ENCODE measurements at regions not wholly inside any gene's neighbourhood (a gene's known extent, or its start where the extent isn't known, plus 50 kb on each side); places are given as distances from the start of the nearest gene placed in this dataset.

DNA sequence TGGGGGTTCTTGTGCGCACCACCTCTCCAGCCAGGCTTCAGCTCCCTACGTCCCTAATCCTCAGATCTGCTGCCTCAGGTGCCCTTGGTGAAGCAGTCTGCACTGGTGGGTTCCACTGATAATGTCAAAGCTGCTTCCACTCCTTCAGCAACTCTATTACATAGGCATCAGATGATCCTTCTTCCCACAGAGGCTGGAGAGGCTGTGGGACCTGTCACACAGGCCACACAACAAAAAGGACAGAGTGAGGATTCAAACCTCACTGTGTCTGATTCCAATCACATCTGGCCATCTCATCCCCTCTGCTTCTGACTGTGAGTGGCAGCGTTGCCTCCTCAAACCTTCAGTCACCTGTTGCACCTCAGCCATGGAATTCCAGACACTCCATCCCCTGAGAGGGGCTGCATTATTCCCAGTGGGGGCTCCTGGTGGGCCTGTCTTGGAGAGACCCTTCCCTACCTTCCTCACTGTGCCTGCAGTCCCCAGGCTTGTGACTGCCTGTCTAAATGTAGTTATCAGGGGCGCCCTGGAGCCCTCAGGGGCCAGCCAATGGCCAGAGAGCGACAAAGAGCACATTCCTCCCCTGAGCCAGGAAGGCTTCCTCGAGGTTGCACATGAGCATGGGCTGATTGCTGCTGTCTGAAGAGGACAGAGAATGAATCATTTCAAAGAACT is 211.4 kb upstream of the ECI2 start:
- no peak for ATAC-seq
- TF ChIP-seq, protein P1, sequence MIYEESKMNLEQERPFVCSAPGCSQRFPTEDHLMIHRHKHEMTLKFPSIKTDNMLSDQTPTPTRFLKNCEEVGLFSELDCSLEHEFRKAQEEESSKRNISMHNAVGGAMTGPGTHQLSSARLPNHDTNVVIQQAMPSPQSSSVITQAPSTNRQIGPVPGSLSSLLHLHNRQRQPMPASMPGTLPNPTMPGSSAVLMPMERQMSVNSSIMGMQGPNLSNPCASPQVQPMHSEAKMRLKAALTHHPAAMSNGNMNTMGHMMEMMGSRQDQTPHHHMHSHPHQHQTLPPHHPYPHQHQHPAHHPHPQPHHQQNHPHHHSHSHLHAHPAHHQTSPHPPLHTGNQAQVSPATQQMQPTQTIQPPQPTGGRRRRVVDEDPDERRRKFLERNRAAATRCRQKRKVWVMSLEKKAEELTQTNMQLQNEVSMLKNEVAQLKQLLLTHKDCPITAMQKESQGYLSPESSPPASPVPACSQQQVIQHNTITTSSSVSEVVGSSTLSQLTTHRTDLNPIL (CRISPR knock-in tag; IDR thresholded peaks at IDR 0.05; ENCODE audit: low read depth), result no peak
- TF ChIP-seq BACH2 (CRISPR knock-in tag; IDR thresholded peaks at IDR 0.05; ENCODE audit: borderline replicate concordance) (no peak), PPARA (CRISPR knock-in tag; IDR thresholded peaks at IDR 0.05; ENCODE audit: borderline replicate concordance) (no peak), CSDC2 (CRISPR knock-in tag; IDR thresholded peaks at IDR 0.05) (no peak), TOX (CRISPR knock-in tag; IDR thresholded peaks at IDR 0.05; ENCODE audit: borderline replicate concordance) (no peak), TCF4 (CRISPR knock-in tag; IDR thresholded peaks at IDR 0.05; ENCODE audit: borderline replicate concordance) (no peak), ZFP3 (CRISPR knock-in tag; IDR thresholded peaks at IDR 0.05) (no peak), RARB (CRISPR knock-in tag; IDR thresholded peaks at IDR 0.05) (no peak), ZNF8 (CRISPR knock-in tag; IDR thresholded peaks at IDR 0.05) (no peak), POU6F1 (CRISPR knock-in tag; IDR thresholded peaks at IDR 0.05; ENCODE audit: borderline replicate concordance, low read depth) (no peak), ZNF70 (CRISPR knock-in tag; IDR thresholded peaks at IDR 0.05) (no peak), GLIS3 (CRISPR knock-in tag; IDR thresholded peaks at IDR 0.05) (no peak), ZNF565 (CRISPR knock-in tag; conservative IDR thresholded peaks at IDR 0.05; ENCODE audit: low read depth) (no peak), OSR1 (CRISPR knock-in tag; IDR thresholded peaks at IDR 0.05) (no peak), ZFP30 (CRISPR knock-in tag; IDR thresholded peaks at IDR 0.05) (no peak)
- TF ChIP-seq, protein P2, sequence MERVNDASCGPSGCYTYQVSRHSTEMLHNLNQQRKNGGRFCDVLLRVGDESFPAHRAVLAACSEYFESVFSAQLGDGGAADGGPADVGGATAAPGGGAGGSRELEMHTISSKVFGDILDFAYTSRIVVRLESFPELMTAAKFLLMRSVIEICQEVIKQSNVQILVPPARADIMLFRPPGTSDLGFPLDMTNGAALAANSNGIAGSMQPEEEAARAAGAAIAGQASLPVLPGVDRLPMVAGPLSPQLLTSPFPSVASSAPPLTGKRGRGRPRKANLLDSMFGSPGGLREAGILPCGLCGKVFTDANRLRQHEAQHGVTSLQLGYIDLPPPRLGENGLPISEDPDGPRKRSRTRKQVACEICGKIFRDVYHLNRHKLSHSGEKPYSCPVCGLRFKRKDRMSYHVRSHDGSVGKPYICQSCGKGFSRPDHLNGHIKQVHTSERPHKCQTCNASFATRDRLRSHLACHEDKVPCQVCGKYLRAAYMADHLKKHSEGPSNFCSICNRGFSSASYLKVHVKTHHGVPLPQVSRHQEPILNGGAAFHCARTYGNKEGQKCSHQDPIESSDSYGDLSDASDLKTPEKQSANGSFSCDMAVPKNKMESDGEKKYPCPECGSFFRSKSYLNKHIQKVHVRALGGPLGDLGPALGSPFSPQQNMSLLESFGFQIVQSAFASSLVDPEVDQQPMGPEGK (CRISPR knock-in tag; IDR thresholded peaks at IDR 0.05; ENCODE audit: borderline replicate concordance), result no peak
- TF ChIP-seq, protein P3, sequence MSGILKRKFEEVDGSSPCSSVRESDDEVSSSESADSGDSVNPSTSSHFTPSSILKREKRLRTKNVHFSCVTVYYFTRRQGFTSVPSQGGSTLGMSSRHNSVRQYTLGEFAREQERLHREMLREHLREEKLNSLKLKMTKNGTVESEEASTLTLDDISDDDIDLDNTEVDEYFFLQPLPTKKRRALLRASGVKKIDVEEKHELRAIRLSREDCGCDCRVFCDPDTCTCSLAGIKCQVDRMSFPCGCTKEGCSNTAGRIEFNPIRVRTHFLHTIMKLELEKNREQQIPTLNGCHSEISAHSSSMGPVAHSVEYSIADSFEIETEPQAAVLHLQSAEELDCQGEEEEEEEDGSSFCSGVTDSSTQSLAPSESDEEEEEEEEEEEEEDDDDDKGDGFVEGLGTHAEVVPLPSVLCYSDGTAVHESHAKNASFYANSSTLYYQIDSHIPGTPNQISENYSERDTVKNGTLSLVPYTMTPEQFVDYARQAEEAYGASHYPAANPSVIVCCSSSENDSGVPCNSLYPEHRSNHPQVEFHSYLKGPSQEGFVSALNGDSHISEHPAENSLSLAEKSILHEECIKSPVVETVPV (CRISPR knock-in tag; IDR thresholded peaks at IDR 0.05), result no peak

DNA sequence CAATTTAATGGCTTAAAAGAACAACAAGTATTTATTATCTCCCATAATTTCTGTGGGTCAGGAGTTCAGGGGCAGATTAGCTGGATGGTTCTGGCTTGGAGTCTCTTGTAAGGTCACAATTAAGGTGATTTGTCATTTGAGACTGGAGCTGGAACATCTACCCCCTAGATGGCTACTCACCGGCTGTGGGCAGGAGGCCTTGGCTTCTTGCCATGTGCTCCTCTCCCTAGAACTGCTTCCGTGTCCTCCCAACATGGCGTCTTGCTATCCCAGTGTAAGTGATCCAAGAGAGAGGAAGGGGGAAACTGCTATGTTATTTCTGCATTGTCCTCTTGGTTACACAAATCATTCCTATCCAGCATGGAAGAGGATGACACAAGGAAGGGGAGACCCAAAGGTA is 210.2 kb upstream of the ECI2 start:
- ATAC-seq, result no peak
- TF ChIP-seq, protein P2 (CRISPR knock-in tag; IDR thresholded peaks at IDR 0.05; ENCODE audit: borderline replicate concordance), result no peak
- no peak for TF ChIP-seq ZNF8 (CRISPR knock-in tag; IDR thresholded peaks at IDR 0.05)
- no peak for TF ChIP-seq CSDC2 (CRISPR knock-in tag; IDR thresholded peaks at IDR 0.05)
- no peak for TF ChIP-seq ESRRG (CRISPR knock-in tag; IDR thresholded peaks at IDR 0.05)
- TF ChIP-seq GLIS3 (CRISPR knock-in tag; IDR thresholded peaks at IDR 0.05), result no peak
- no peak for TF ChIP-seq POU6F1 (CRISPR knock-in tag; IDR thresholded peaks at IDR 0.05; ENCODE audit: borderline replicate concordance, low read depth)
- TF ChIP-seq OSR1 (CRISPR knock-in tag; IDR thresholded peaks at IDR 0.05), result no peak
- no peak for TF ChIP-seq TCF4 (CRISPR knock-in tag; IDR thresholded peaks at IDR 0.05; ENCODE audit: borderline replicate concordance)
- TF ChIP-seq, protein P4, sequence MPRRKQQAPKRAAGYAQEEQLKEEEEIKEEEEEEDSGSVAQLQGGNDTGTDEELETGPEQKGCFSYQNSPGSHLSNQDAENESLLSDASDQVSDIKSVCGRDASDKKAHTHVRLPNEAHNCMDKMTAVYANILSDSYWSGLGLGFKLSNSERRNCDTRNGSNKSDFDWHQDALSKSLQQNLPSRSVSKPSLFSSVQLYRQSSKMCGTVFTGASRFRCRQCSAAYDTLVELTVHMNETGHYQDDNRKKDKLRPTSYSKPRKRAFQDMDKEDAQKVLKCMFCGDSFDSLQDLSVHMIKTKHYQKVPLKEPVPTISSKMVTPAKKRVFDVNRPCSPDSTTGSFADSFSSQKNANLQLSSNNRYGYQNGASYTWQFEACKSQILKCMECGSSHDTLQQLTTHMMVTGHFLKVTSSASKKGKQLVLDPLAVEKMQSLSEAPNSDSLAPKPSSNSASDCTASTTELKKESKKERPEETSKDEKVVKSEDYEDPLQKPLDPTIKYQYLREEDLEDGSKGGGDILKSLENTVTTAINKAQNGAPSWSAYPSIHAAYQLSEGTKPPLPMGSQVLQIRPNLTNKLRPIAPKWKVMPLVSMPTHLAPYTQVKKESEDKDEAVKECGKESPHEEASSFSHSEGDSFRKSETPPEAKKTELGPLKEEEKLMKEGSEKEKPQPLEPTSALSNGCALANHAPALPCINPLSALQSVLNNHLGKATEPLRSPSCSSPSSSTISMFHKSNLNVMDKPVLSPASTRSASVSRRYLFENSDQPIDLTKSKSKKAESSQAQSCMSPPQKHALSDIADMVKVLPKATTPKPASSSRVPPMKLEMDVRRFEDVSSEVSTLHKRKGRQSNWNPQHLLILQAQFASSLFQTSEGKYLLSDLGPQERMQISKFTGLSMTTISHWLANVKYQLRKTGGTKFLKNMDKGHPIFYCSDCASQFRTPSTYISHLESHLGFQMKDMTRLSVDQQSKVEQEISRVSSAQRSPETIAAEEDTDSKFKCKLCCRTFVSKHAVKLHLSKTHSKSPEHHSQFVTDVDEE (CRISPR knock-in tag; IDR thresholded peaks at IDR 0.05), result no peak
- TF ChIP-seq SNAI2 (CRISPR knock-in tag; IDR thresholded peaks at IDR 0.05), result no peak
- no peak for TF ChIP-seq ZC3H10 (CRISPR knock-in tag; IDR thresholded peaks at IDR 0.05)
- no peak for TF ChIP-seq BACH2 (CRISPR knock-in tag; IDR thresholded peaks at IDR 0.05; ENCODE audit: borderline replicate concordance)
- TF ChIP-seq TOX (CRISPR knock-in tag; IDR thresholded peaks at IDR 0.05; ENCODE audit: borderline replicate concordance), result no peak
- TF ChIP-seq ARNTL (CRISPR knock-in tag; IDR thresholded peaks at IDR 0.05; ENCODE audit: borderline replicate concordance, low read depth), result no peak
- TF ChIP-seq PPARA (CRISPR knock-in tag; IDR thresholded peaks at IDR 0.05; ENCODE audit: borderline replicate concordance), result no peak
- no peak for TF ChIP-seq ZNF565 (CRISPR knock-in tag; conservative IDR thresholded peaks at IDR 0.05; ENCODE audit: low read depth)

Data from SK-N-SH treated with all-trans-retinoic acid at 6 μM for 48 hours (cell line).